ENCODE measurements at regions not wholly inside any gene's neighbourhood (a gene's known extent, or its start where the extent isn't known, plus 50 kb on each side); places are given as distances from the start of the nearest gene placed in this dataset.

- intact Hi-C loops (cut with DNase I; ENCODE audit: low total_unique reads), result no loop called here
- H3K4me3 ChIP-seq, result no peak overlapping the region
- no peaks in the 10 kb centered on the region for H3K36me3 ChIP-seq
- H3K4me1 ChIP-seq, result no peaks in the 10 kb centered on the region
- DNase-seq, result no peak
- no peaks in the 10 kb centered on the region for H3K9me3 ChIP-seq
- TF ChIP-seq CTCF (IDR thresholded peaks at IDR 0.05), result no peak
- no peaks in the 10 kb centered on the region for H3K27me3 ChIP-seq
- H3K27ac ChIP-seq, result no peak overlapping the region
These were observed 250.9 kb upstream of the DAB1 start for GRCh38 chr1:57674801-57675200.

GRCh38 chr1:57672346-57673140, 248.7 kb upstream of the DAB1 start:
- no peak overlapping the region for H3K27ac ChIP-seq
- intact Hi-C loops (cut with DNase I; ENCODE audit: low total_unique reads), result no loop called here
- no peak overlapping the region for H3K4me3 ChIP-seq
- no peaks in the 10 kb centered on the region for H3K9me3 ChIP-seq
- TF ChIP-seq CTCF (IDR thresholded peaks at IDR 0.05), result no peak
- DNase-seq, result no peak
- H3K4me1 ChIP-seq, result no peaks in the 10 kb centered on the region
- no peaks in the 10 kb centered on the region for H3K27me3 ChIP-seq
- H3K36me3 ChIP-seq, result no peaks in the 10 kb centered on the region

- Histone ChIP-seq H3K9me3 (no peaks in the 10 kb centered on the region), H3K27ac (no peak overlapping the region), H3K36me3 (no peaks in the 10 kb centered on the region), H3K4me1 (no peaks in the 10 kb centered on the region), H3K27me3 (no peaks in the 10 kb centered on the region), H3K4me3 (no peak overlapping the region)
- no peak for DNase-seq
- TF ChIP-seq CTCF (IDR thresholded peaks at IDR 0.05), result no peak
- intact Hi-C loops (cut with DNase I; ENCODE audit: low total_unique reads), result no loop called here
These were observed 247.9 kb upstream of the DAB1 start for GRCh38 chr1:57671750-57672149.

- TF ChIP-seq CTCF (IDR thresholded peaks at IDR 0.05), result no peak
- no peaks in the 10 kb centered on the region for H3K27me3 ChIP-seq
- H3K4me3 ChIP-seq, result no peak overlapping the region
- no peaks in the 10 kb centered on the region for H3K4me1 ChIP-seq
- H3K27ac ChIP-seq, result no peak overlapping the region
- intact Hi-C loops (cut with DNase I; ENCODE audit: low total_unique reads), result no loop called here
- H3K9me3 ChIP-seq, result no peaks in the 10 kb centered on the region
- no peaks in the 10 kb centered on the region for H3K36me3 ChIP-seq
- no peak for DNase-seq
These were observed 235.9 kb upstream of the DAB1 start for GRCh38 chr1:57659804-57660203.

- H3K36me3 ChIP-seq, result no peaks in the 10 kb centered on the region
- H3K27me3 ChIP-seq, result no peaks in the 10 kb centered on the region
- H3K4me3 ChIP-seq, result no peak overlapping the region
- H3K4me1 ChIP-seq, result no peaks in the 10 kb centered on the region
- no peak overlapping the region for H3K27ac ChIP-seq
- intact Hi-C loops (cut with DNase I; ENCODE audit: low total_unique reads), result no loop called here
- no peaks in the 10 kb centered on the region for H3K9me3 ChIP-seq
- DNase-seq, result no peak
- TF ChIP-seq CTCF (IDR thresholded peaks at IDR 0.05), result no peak
These were observed 231.3 kb upstream of the DAB1 start for GRCh38 chr1:57655161-57655560.
